H9 (cell line): ENCODE measurements at regions not wholly inside any gene's neighbourhood (a gene's known extent, or its start where the extent isn't known, plus 50 kb on each side); places are given as distances from the start of the nearest gene placed in this dataset.

ENCODE experiments used
- DNase-seq: peaks from one replicate; pipeline ENCODE4 v3.0.0-alpha.2; 2017
- H2AFZ ChIP-seq: one replicate; pipeline ENCODE4 v1.6.1; 2013; ENCODE audit warnings: mild to moderate bottlenecking, low read length, control low read depth, moderate library complexity
- H2AK5ac ChIP-seq: 2 replicates; pipeline ENCODE4 v1.6.1; 2013; ENCODE audit warnings: low read length, control low read depth, mixed read lengths; ENCODE audit not compliant: insufficient read length
- H2BK120ac ChIP-seq: one replicate; pipeline ENCODE4 v1.6.1; 2013; ENCODE audit warnings: low read depth, mild to moderate bottlenecking, low read length, control low read depth, inconsistent platforms; ENCODE audit not compliant: poor library complexity, severe bottlenecking
- H2BK12ac ChIP-seq: 2 replicates; pipeline ENCODE4 v1.6.1; 2013; ENCODE audit warnings: low read length, control low read depth, mixed read lengths, low read depth; ENCODE audit not compliant: insufficient read length
- H2BK15ac ChIP-seq: 2 replicates; pipeline ENCODE4 v1.6.1; 2013; ENCODE audit warnings: low read depth, low read length, control low read depth
- H2BK20ac ChIP-seq: one replicate; pipeline ENCODE4 v1.6.1; 2013; ENCODE audit warnings: low read depth, mild to moderate bottlenecking, low read length, control low read depth, inconsistent platforms; ENCODE audit not compliant: poor library complexity, severe bottlenecking
- H2BK5ac ChIP-seq: 2 replicates; pipeline ENCODE4 v1.6.1; 2013; ENCODE audit warnings: low read length, control low read depth, mixed read lengths; ENCODE audit not compliant: insufficient read length
- H3K14ac ChIP-seq: 2 replicates; pipeline ENCODE4 v1.6.1; 2013; ENCODE audit warnings: low read length, control low read depth; ENCODE audit not compliant: insufficient read depth
- H3K18ac ChIP-seq: 2 replicates; pipeline ENCODE4 v1.6.1; 2013; ENCODE audit warnings: low read depth, mild to moderate bottlenecking, mixed read lengths, low read length, control low read depth; ENCODE audit not compliant: insufficient read length
- H3K23ac ChIP-seq: 2 replicates; pipeline ENCODE4 v1.6.1; 2013; ENCODE audit warnings: low read length, control low read depth, mixed read lengths, low read depth; ENCODE audit not compliant: insufficient read length
- H3K23me2 ChIP-seq: 2 replicates; pipeline ENCODE4 v1.6.1; 2013; ENCODE audit warnings: low read depth, mild to moderate bottlenecking, mixed read lengths, low read length, control low read depth; ENCODE audit not compliant: insufficient read length, poor library complexity, severe bottlenecking
- H3K27ac ChIP-seq: 2 replicates; pipeline ENCODE4 v1.5.1; 2013; ENCODE audit warnings: low read length, control low read depth, mixed read lengths, low read depth; ENCODE audit not compliant: insufficient read length
- H3K27me3 ChIP-seq: 2 replicates; pipeline ENCODE4 v1.6.1; 2013; ENCODE audit warnings: low read length, control low read depth, inconsistent platforms; ENCODE audit not compliant: insufficient read depth
- H3K4ac ChIP-seq: 2 replicates; pipeline ENCODE4 v1.6.1; 2013; ENCODE audit warnings: low read depth, mild to moderate bottlenecking, control low read depth, inconsistent platforms, low read length, moderate library complexity
- H3K4me1 ChIP-seq: 2 replicates; pipeline ENCODE4 v1.6.1; 2013; ENCODE audit warnings: low read length, control low read depth, inconsistent platforms; ENCODE audit not compliant: insufficient read depth
- H3K4me2 ChIP-seq: 2 replicates; pipeline ENCODE4 v1.6.1; 2013; ENCODE audit warnings: low read length, control low read depth, mixed read lengths; ENCODE audit not compliant: insufficient read length, insufficient read depth
- H3K56ac ChIP-seq: 2 replicates; pipeline ENCODE4 v1.6.1; 2013; ENCODE audit warnings: low read depth, mild to moderate bottlenecking, mixed read lengths, low read length, control low read depth; ENCODE audit not compliant: insufficient read length
- H3K79me1 ChIP-seq: 2 replicates; pipeline ENCODE4 v1.6.1; 2013; ENCODE audit warnings: low read depth, mild to moderate bottlenecking, moderate library complexity, low read length, control low read depth, inconsistent platforms; ENCODE audit not compliant: insufficient read depth, poor library complexity, severe bottlenecking
- H3K79me2 ChIP-seq: 2 replicates; pipeline ENCODE4 v1.6.1; 2013; ENCODE audit warnings: low read length, control low read depth, inconsistent platforms; ENCODE audit not compliant: insufficient read depth
- H3K9ac ChIP-seq: 2 replicates; pipeline ENCODE4 v1.6.1; 2013; ENCODE audit warnings: low read length, control low read depth, mixed read lengths; ENCODE audit not compliant: insufficient read length; ENCODE audit errors: extremely low read depth
- H3K9me3 ChIP-seq: one replicate; pipeline ENCODE4 v1.6.1; 2013; ENCODE audit warnings: low read depth, low read length, inconsistent platforms; ENCODE audit not compliant: control insufficient read depth
- H3T11ph ChIP-seq: one replicate; pipeline ENCODE4 v1.6.1; 2013; ENCODE audit warnings: mild to moderate bottlenecking, low read length, control low read depth, inconsistent platforms
- H4K20me1 ChIP-seq: one replicate; pipeline ENCODE4 v1.6.1; 2013; ENCODE audit not compliant: control insufficient read depth, insufficient read length, insufficient read depth
- H4K5ac ChIP-seq: 2 replicates; pipeline ENCODE4 v1.6.1; 2013; ENCODE audit warnings: low read depth, mild to moderate bottlenecking, mixed read lengths, low read length, control low read depth; ENCODE audit not compliant: insufficient read length
- H4K8ac ChIP-seq: replicated peaks from 2 replicates; pipeline ENCODE4 v1.6.1; 2013; ENCODE audit warnings: low read length, control low read depth, mixed read lengths, low read depth; ENCODE audit not compliant: insufficient read length
- H4K91ac ChIP-seq: 2 replicates; pipeline ENCODE4 v1.6.1; 2013; ENCODE audit warnings: low read depth, mild to moderate bottlenecking, moderate library complexity, mixed read lengths, low read length, control low read depth; ENCODE audit not compliant: insufficient read length
- H3K27ac Mint-ChIP-seq, 3 experiments: 2 replicates in 2 of 3; 3 replicates in 1 of 3; pipeline ENCODE4 v1.8.0; 2020 to 2021; ENCODE audit warnings: mixed read lengths in 3 of 3, mild to moderate bottlenecking in 1 of 3, moderate library complexity in 1 of 3
- H3K27me3 Mint-ChIP-seq: 2 replicates; pipeline ENCODE4 v1.8.0; 2021; ENCODE audit warnings: low read depth, mild to moderate bottlenecking, moderate library complexity, mixed read lengths
- H3K36me3 Mint-ChIP-seq, 3 experiments: 2 replicates in 2 of 3; 3 replicates in 1 of 3; pipeline ENCODE4 v1.8.0; 2020 to 2021; ENCODE audit warnings: low read depth in 3 of 3, mixed read lengths in 3 of 3; ENCODE audit not compliant: insufficient read depth in 1 of 3
- H3K4me1 Mint-ChIP-seq, 2 experiments: 2 replicates each; pipeline ENCODE4 v1.8.0; 2020; ENCODE audit warnings: mixed read lengths in 2 of 2
- H3K4me3 Mint-ChIP-seq, 2 experiments: 2 replicates in 1 of 2; 3 replicates in 1 of 2; pipeline ENCODE4 v1.8.0; 2020 to 2021; ENCODE audit warnings: mild to moderate bottlenecking in 2 of 2, mixed read lengths in 2 of 2, moderate library complexity in 1 of 2
- H3K9me3 Mint-ChIP-seq, 2 experiments: 2 replicates in 1 of 2; 3 replicates in 1 of 2; pipeline ENCODE4 v1.8.0; 2020; ENCODE audit warnings: mild to moderate bottlenecking in 2 of 2, mixed read lengths in 2 of 2, moderate library complexity in 1 of 2
- CTCF ChIP-seq: fragments of 200-600 bp; sonication (generic); conservative IDR thresholded peaks from 3 replicates; pipeline ENCODE4 v1.8.0; 2021; ENCODE audit warnings: antibody characterized with exemption, mild to moderate bottlenecking
- WGBS: extraction: QIAGEN DNeasy Blood & Tissue Kit; methylation state at CpG from one replicate; pipeline ENCODE4 v1.1.7; 2013; ENCODE audit warnings: missing lambda C conversion rate, low lambda C conversion rate, mixed read lengths; ENCODE audit not compliant: insufficient read length; ENCODE audit errors: extremely low coverage; 5-methylcytosine and 5-hydroxymethylcytosine counted together

GRCh38 chr1:208599063-208599462 lies 354.9 kb upstream of the PLXNA2 start:
- no peak overlapping the region for H2BK20ac ChIP-seq
- H4K20me1 ChIP-seq, result no peaks in the 10 kb centered on the region
- no peak overlapping the region for H3K14ac ChIP-seq
- no peak for TF ChIP-seq CTCF
- H2BK12ac ChIP-seq, result no peak overlapping the region
- no peak overlapping the region for H3K56ac ChIP-seq
- no peak overlapping the region for H3K4ac ChIP-seq
- no peak overlapping the region for H3K27ac ChIP-seq
- H3T11ph ChIP-seq, result no peak overlapping the region
- Mint-ChIP-seq H3K27ac (no peak overlapping the region; a peak in 1 of 7 replicates), H3K4me3 (no peak overlapping the region), H3K36me3 (no peaks in the 10 kb centered on the region), H3K9me3 (no peaks in the 10 kb centered on the region), H3K27me3 (no peaks in the 10 kb centered on the region), H3K4me1 (peaks cover 48 to 52% of the 10 kb centered on the region in 2 experiments)
- no peak overlapping the region for H2BK15ac ChIP-seq
- no peaks in the 10 kb centered on the region for H3K79me2 ChIP-seq
- H2BK120ac ChIP-seq, result no peak overlapping the region
- H3K23ac ChIP-seq, result no peak overlapping the region
- H3K4me2 ChIP-seq, result no peak overlapping the region
- no CpG with 5 or more reads among the region's 2 CpGs for WGBS
- no peak overlapping the region for H2AFZ ChIP-seq
- H4K91ac ChIP-seq, result no peak overlapping the region
- no peaks in the 10 kb centered on the region for H3K23me2 ChIP-seq
- no peak overlapping the region for H3K18ac ChIP-seq
- H3K27me3 ChIP-seq, result no peaks in the 10 kb centered on the region
- H4K8ac ChIP-seq, result no peak overlapping the region
- H2AK5ac ChIP-seq, result no peak overlapping the region
- H4K5ac ChIP-seq, result no peak overlapping the region
- peaks cover 12% of the 10 kb centered on the region; the same call in 1 of the 2 replicates for H3K4me1 ChIP-seq
- H2BK5ac ChIP-seq, result no peak overlapping the region
- DNase-seq, result no peak
- H3K9ac ChIP-seq, result no peak overlapping the region
- no peaks in the 10 kb centered on the region for H3K79me1 ChIP-seq
- no peaks in the 10 kb centered on the region for H3K9me3 ChIP-seq
